ENCODE measurements at regions not wholly inside any gene's neighbourhood (a gene's known extent, or its start where the extent isn't known, plus 50 kb on each side); places are given as distances from the start of the nearest gene placed in this dataset.
A peak's percentile ranks its signal among the peaks of the same experiment; 100 is the strongest.

DNA sequence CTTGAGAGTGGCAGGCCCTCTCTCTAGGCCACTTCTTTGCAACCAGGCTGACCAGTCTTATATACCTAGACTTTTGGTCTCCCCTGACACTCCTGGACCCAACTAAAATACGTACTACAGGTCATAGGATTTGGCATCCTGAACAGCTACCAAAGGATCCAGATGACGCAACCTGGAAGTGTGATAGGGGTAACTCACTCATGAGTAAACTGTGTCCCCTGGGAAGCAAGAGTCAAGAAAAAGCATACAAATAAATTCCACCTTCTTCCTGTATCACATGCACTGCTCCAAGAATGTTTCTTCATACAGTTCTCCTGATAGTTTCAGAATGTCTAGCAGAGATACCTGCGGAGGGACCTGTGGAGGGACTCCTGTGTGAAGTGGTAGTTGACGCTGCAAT lies 172.3 kb downstream of the MDFIC start:
- CTCF ChIA-PET, result no interaction called here

DNA sequence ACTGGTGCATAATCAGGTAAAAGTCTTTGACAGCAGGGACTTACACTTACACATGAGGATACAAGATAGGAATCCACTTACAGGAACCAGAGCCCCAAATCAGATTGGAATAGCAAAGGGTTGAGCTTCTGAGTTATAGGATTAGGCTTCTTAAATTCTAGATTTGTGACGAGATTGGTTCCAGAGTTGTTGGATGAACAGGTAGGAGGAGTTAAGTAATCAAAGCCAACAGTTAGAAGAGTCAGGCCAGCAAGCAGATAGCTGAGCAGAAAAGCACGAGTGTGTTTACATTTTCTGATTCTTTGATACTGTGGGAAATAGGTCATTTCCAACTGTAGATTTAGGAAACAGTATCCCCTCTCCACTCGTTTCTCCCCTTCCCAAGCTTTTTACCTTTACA lies 167.0 kb downstream of the MDFIC start:
- CTCF ChIA-PET, result interaction anchor here (0.8 kb wide), 1 partner anchor 11 kb away, joined by 3 read pairs; no protein-coding TSS in a partner anchor
- no peak overlapping the region for H3K27ac ChIP-seq (ENCODE audit: extremely low read depth, low read depth, low read length)
- no peaks in the 10 kb centered on the region for H3K4me1 ChIP-seq (ENCODE audit: control insufficient read depth, insufficient read depth, low read length)
- H3K9me3 ChIP-seq (ENCODE audit: control insufficient read depth, insufficient read depth, low read depth, low read length), result no peaks in the 10 kb centered on the region
- TF ChIP-seq SP7 (tag by site-specific recombination; IDR thresholded peaks at IDR 0.05) (no peak), ZBTB17 (tag by site-specific recombination; IDR thresholded peaks at IDR 0.05) (peak; percentile 53; the same call in 1 of the 2 replicates)
- no peaks in the 10 kb centered on the region for H3K36me3 ChIP-seq (ENCODE audit: control insufficient read depth in 2 of 2, insufficient read depth in 1 of 2, low read length in 2 of 2)
- no peak overlapping the region for H3K4me3 ChIP-seq (ENCODE audit: low read depth, low read length)
- POLR2A ChIA-PET, result no interaction called here

More for the DNA sequence above, 172.3 kb downstream of the MDFIC start:
- Histone ChIP-seq H3K36me3 (ENCODE audit: control insufficient read depth in 2 of 2, insufficient read depth in 1 of 2, low read length in 2 of 2) (no peaks in the 10 kb centered on the region), H3K4me1 (ENCODE audit: control insufficient read depth, insufficient read depth, low read length) (no peaks in the 10 kb centered on the region), H3K4me3 (ENCODE audit: low read depth, low read length) (no peak overlapping the region), H3K27ac (ENCODE audit: extremely low read depth, low read depth, low read length) (no peak overlapping the region), H3K9me3 (ENCODE audit: control insufficient read depth, insufficient read depth, low read depth, low read length) (no peaks in the 10 kb centered on the region)
- TF ChIP-seq OSR2 (tag by site-specific recombination; IDR thresholded peaks at IDR 0.05), result no peak
- TF ChIP-seq REPIN1 (tag by site-specific recombination; IDR thresholded peaks at IDR 0.05; ENCODE audit: low read depth), result no peak
- no peak for TF ChIP-seq ZNF146 (tag by site-specific recombination; IDR thresholded peaks at IDR 0.05)
- TF ChIP-seq, protein P1, sequence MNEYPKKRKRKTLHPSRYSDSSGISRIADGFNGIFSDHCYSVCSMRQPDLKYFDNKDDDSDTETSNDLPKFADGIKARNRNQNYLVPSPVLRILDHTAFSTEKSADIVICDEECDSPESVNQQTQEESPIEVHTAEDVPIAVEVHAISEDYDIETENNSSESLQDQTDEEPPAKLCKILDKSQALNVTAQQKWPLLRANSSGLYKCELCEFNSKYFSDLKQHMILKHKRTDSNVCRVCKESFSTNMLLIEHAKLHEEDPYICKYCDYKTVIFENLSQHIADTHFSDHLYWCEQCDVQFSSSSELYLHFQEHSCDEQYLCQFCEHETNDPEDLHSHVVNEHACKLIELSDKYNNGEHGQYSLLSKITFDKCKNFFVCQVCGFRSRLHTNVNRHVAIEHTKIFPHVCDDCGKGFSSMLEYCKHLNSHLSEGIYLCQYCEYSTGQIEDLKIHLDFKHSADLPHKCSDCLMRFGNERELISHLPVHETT (tag by site-specific recombination; IDR thresholded peaks at IDR 0.05), result no peak
- no peak for TF ChIP-seq ZNF558 (tag by site-specific recombination; IDR thresholded peaks at IDR 0.05)
- no peak for TF ChIP-seq MZF1 (tag by site-specific recombination; IDR thresholded peaks at IDR 0.05; ENCODE audit: borderline replicate concordance)
- POLR2A ChIA-PET, result interaction anchor here (0.6 kb wide), 1 partner anchor 221 kb away, joined by 3 read pairs; no protein-coding TSS in a partner anchor

DNA sequence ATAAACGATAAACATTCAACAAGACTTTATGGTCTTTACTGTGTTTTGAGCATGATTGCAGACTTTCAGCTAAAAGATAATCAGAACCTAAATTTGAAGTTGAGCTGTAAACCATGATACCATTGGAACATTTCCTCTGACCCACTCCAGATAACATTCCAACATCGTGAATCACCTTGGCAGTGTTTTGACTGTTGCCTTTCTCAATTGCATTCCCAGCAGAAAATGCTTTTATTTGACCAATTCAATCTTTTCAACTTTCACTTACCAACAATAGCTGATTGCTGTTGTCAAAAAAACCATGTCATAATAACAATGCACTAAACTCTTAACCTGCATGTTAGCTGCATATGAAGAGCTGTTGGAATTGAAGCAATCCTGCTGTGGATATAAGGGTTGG lies 165.5 kb downstream of the MDFIC start:
- H3K27ac ChIP-seq (ENCODE audit: extremely low read depth, low read depth, low read length), result no peak overlapping the region
- H3K4me3 ChIP-seq (ENCODE audit: low read depth, low read length), result no peak overlapping the region
- H3K4me1 ChIP-seq (ENCODE audit: control insufficient read depth, insufficient read depth, low read length), result no peaks in the 10 kb centered on the region
- POLR2A ChIA-PET, result interaction anchor here (0.5 to 1.6 kb wide), 2 partner anchors 13 to 90 kb away, joined by 3 read pairs; no protein-coding TSS in a partner anchor
- TF ChIP-seq, protein P2, sequence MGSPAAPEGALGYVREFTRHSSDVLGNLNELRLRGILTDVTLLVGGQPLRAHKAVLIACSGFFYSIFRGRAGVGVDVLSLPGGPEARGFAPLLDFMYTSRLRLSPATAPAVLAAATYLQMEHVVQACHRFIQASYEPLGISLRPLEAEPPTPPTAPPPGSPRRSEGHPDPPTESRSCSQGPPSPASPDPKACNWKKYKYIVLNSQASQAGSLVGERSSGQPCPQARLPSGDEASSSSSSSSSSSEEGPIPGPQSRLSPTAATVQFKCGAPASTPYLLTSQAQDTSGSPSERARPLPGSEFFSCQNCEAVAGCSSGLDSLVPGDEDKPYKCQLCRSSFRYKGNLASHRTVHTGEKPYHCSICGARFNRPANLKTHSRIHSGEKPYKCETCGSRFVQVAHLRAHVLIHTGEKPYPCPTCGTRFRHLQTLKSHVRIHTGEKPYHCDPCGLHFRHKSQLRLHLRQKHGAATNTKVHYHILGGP (tag by site-specific recombination; IDR thresholded peaks at IDR 0.05), result no peak
- TF ChIP-seq, protein P3, sequence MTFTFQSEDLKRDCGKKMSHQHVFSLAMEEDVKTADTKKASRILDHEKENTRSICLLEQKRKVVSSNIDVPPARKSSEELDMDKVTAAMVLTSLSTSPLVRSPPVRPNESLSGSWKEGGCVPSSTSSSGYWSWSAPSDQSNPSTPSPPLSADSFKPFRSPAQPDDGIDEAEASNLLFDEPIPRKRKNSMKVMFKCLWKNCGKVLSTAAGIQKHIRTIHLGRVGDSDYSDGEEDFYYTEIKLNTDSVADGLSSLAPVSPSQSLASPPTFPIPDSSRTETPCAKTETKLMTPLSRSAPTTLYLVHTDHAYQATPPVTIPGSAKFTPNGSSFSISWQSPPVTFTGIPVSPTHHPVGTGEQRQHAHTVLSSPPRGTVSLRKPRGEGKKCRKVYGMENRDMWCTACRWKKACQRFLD (tag by site-specific recombination; IDR thresholded peaks at IDR 0.05), result no peak
- TF ChIP-seq, protein P4, sequence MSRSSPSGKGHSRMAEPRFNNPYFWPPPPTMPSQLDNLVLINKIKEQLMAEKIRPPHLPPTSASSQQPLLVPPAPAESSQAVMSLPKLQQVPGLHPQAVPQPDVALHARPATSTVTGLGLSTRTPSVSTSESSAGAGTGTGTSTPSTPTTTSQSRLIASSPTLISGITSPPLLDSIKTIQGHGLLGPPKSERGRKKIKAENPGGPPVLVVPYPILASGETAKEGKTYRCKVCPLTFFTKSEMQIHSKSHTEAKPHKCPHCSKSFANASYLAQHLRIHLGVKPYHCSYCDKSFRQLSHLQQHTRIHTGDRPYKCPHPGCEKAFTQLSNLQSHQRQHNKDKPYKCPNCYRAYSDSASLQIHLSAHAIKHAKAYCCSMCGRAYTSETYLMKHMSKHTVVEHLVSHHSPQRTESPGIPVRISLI (tag by site-specific recombination; IDR thresholded peaks at IDR 0.05), result no peak
- TF ChIP-seq BCL11B (tag by site-specific recombination; IDR thresholded peaks at IDR 0.05; ENCODE audit: low read depth) (no peak), PRDM1 (tag by site-specific recombination; IDR thresholded peaks at IDR 0.05) (peak; percentile 75), TRIM28 (IDR thresholded peaks at IDR 0.05; ENCODE audit: borderline replicate concordance, low read length) (no peak), ZNF791 (tag by site-specific recombination; IDR thresholded peaks at IDR 0.05) (no peak), ZNF707 (tag by site-specific recombination; IDR thresholded peaks at IDR 0.05) (no peak), ZNF324 (tag by site-specific recombination; IDR thresholded peaks at IDR 0.05) (no peak), ZEB2 (tag by site-specific recombination; IDR thresholded peaks at IDR 0.05) (no peak), ZNF660 (tag by site-specific recombination; IDR thresholded peaks at IDR 0.05) (0 out of 2 replicates have a peak, but pooled peaks have one; percentile 34), GFI1B (tag by site-specific recombination; IDR thresholded peaks at IDR 0.05) (no peak)
- TF ChIP-seq, protein P5, sequence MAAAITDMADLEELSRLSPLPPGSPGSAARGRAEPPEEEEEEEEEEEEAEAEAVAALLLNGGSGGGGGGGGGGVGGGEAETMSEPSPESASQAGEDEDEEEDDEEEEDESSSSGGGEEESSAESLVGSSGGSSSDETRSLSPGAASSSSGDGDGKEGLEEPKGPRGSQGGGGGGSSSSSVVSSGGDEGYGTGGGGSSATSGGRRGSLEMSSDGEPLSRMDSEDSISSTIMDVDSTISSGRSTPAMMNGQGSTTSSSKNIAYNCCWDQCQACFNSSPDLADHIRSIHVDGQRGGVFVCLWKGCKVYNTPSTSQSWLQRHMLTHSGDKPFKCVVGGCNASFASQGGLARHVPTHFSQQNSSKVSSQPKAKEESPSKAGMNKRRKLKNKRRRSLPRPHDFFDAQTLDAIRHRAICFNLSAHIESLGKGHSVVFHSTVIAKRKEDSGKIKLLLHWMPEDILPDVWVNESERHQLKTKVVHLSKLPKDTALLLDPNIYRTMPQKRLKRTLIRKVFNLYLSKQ (tag by site-specific recombination; IDR thresholded peaks at IDR 0.05; ENCODE audit: borderline replicate concordance), result no peak
- no peaks in the 10 kb centered on the region for H3K36me3 ChIP-seq (ENCODE audit: control insufficient read depth in 2 of 2, insufficient read depth in 1 of 2, low read length in 2 of 2)
- CTCF ChIA-PET, result interaction anchor here (0.6 kb wide), 4 partner anchors 13 to 790 kb away, joined by 3 to 5 read pairs (median 4); no protein-coding TSS in a partner anchor
- no peaks in the 10 kb centered on the region for H3K9me3 ChIP-seq (ENCODE audit: control insufficient read depth, insufficient read depth, low read depth, low read length)
